IMR-90 (cell line): ENCODE measurements at regions not wholly inside any gene's neighbourhood (a gene's known extent, or its start where the extent isn't known, plus 50 kb on each side); places are given as distances from the start of the nearest gene placed in this dataset.

Source experiments
- ATAC-seq: fragments of 200-7000 bp; cut with Tn5 transposase; 2 replicates; pipeline ENCODE4 v1.9.1; 2020; ENCODE audit warnings: low read depth, mild to moderate bottlenecking, moderate library complexity
- BruUV-seq: library from RNA; stranded (reverse); fragments of 400-500 nt; replicated peaks from 2 replicates; lab custom pipeline; 2021; lab: Mats Ljungman, UMichigan
- CTCF ChIA-PET: fragments of 300-600 bp; formaldehyde crosslinking; extraction: SDS; loops from one replicate; lab custom pipeline; 2021; ENCODE audit warnings: antibody characterized with exemption; lab: Yijun Ruan, JAX
- POLR2A ChIA-PET: fragments of 300-600 bp; sonication (Branson Sonifier 250); formaldehyde crosslinking; loops from one replicate; lab custom pipeline; 2022; ENCODE audit warnings: antibody characterized with exemption; ENCODE audit not compliant: unreplicated experiment; lab: Charles Lee
- DNase-seq: peaks from one replicate; pipeline ENCODE4 v3.0.0; 2013
- H2AFZ ChIP-seq: replicated peaks from 2 replicates; pipeline ENCODE3; 2013; ENCODE audit warnings: low read length, mild to moderate bottlenecking; ENCODE audit not compliant: poor library complexity
- H2AK5ac ChIP-seq: 2 replicates; pipeline ENCODE4 v1.6.1; 2013; ENCODE audit warnings: low read depth, low read length, inconsistent platforms
- H2AK9ac ChIP-seq: replicated peaks from 2 replicates; pipeline ENCODE3; 2013; ENCODE audit warnings: mild to moderate bottlenecking, low read depth, low read length, moderate library complexity; ENCODE audit not compliant: poor library complexity
- H2BK120ac ChIP-seq: 2 replicates; pipeline ENCODE4 v1.6.1; 2013; ENCODE audit warnings: low read depth, low read length, inconsistent platforms
- H2BK15ac ChIP-seq: 3 replicates; pipeline ENCODE4 v1.6.1; 2013; ENCODE audit warnings: low read depth, low read length, inconsistent platforms
- H2BK20ac ChIP-seq: 2 replicates; pipeline ENCODE4 v1.6.1; 2013; ENCODE audit warnings: low read depth, mild to moderate bottlenecking, inconsistent platforms, low read length, moderate library complexity
- H2BK5ac ChIP-seq: 2 replicates; pipeline ENCODE4 v1.6.1; 2013; ENCODE audit warnings: mild to moderate bottlenecking, low read depth, low read length, inconsistent platforms; ENCODE audit not compliant: poor library complexity, severe bottlenecking
- H3K14ac ChIP-seq: replicated peaks from 2 replicates; pipeline ENCODE4 v1.6.1; 2013; ENCODE audit warnings: low read depth, low read length, inconsistent platforms
- H3K18ac ChIP-seq: 2 replicates; pipeline ENCODE4 v1.6.1; 2013; ENCODE audit warnings: low read depth, low read length, control low read depth
- H3K23ac ChIP-seq: 2 replicates; pipeline ENCODE4 v1.6.1; 2013; ENCODE audit warnings: low read depth, low read length, inconsistent platforms
- H3K27ac ChIP-seq: 2 replicates; pipeline ENCODE4 v1.5.1; 2013; ENCODE audit warnings: mild to moderate bottlenecking, control low read depth, low read length; ENCODE audit not compliant: insufficient read depth
- H3K27me3 ChIP-seq: 2 replicates; pipeline ENCODE4 v1.6.1; 2013; ENCODE audit warnings: low read length; ENCODE audit not compliant: control insufficient read depth, insufficient read depth
- H3K36me3 ChIP-seq: 2 replicates; pipeline ENCODE4 v1.6.1; 2013; ENCODE audit warnings: low read length, mixed read lengths; ENCODE audit not compliant: control insufficient read depth, insufficient read depth
- H3K4ac ChIP-seq: 2 replicates; pipeline ENCODE4 v1.6.1; 2013; ENCODE audit warnings: low read depth, low read length, inconsistent platforms
- H3K4me1 ChIP-seq: 2 replicates; pipeline ENCODE4 v1.6.1; 2013; ENCODE audit warnings: low read length, mixed read lengths; ENCODE audit not compliant: control insufficient read depth, insufficient read depth
- H3K4me2 ChIP-seq: 2 replicates; pipeline ENCODE4 v1.6.1; 2013; ENCODE audit warnings: low read depth, mild to moderate bottlenecking, control low read depth, low read length, moderate library complexity
- H3K4me3 ChIP-seq: 2 replicates; pipeline ENCODE4 v1.5.1; 2013; ENCODE audit warnings: low read depth, mild to moderate bottlenecking, control low read depth, low read length, moderate library complexity; ENCODE audit not compliant: insufficient read depth
- H3K56ac ChIP-seq: 2 replicates; pipeline ENCODE4 v1.6.1; 2013; ENCODE audit warnings: low read length, inconsistent platforms; ENCODE audit not compliant: insufficient read depth; ENCODE audit errors: extremely low read depth
- H3K79me1 ChIP-seq, 2 experiments: 2 replicates each; pipeline ENCODE4 v1.6.1; 2013; ENCODE audit warnings: low read length in 2 of 2, inconsistent platforms in 1 of 2, low read depth in 1 of 2
- H3K9ac ChIP-seq: 2 replicates; pipeline ENCODE4 v1.6.1; 2013; ENCODE audit warnings: low read depth, low read length, control low read depth
- H3K9me1 ChIP-seq: 2 replicates; pipeline ENCODE4 v1.6.1; 2013; ENCODE audit warnings: low read length, inconsistent platforms; ENCODE audit not compliant: insufficient read depth
- H3K9me3 ChIP-seq: 2 replicates; pipeline ENCODE4 v1.6.1; 2013; ENCODE audit warnings: low read length; ENCODE audit not compliant: control insufficient read depth, insufficient read depth
- H4K20me1 ChIP-seq: 2 replicates; pipeline ENCODE4 v1.6.1; 2013; ENCODE audit warnings: low read length, inconsistent platforms; ENCODE audit not compliant: insufficient read depth
- H4K5ac ChIP-seq: 2 replicates; pipeline ENCODE4 v1.6.1; 2013; ENCODE audit warnings: mild to moderate bottlenecking, low read depth, low read length, control low read depth
- H4K8ac ChIP-seq, 2 experiments: 2 replicates each; pipeline ENCODE4 v1.6.1; 2013; ENCODE audit warnings: low read depth in 2 of 2, low read length in 2 of 2, control low read depth in 1 of 2, inconsistent platforms in 1 of 2
- H4K91ac ChIP-seq: 2 replicates; pipeline ENCODE4 v1.6.1; 2013; ENCODE audit warnings: low read depth, low read length, inconsistent platforms; ENCODE audit not compliant: insufficient read depth
- BHLHE40 ChIP-seq: fragments of 150-350 bp; IDR thresholded peaks from 2 replicates; pipeline ENCODE4 v1.6.1; 2016; ENCODE audit warnings: mild to moderate bottlenecking, low read depth, low read length
- CEBPB ChIP-seq: IDR thresholded peaks from 2 replicates; pipeline ENCODE4 v1.6.1; 2012; ENCODE audit warnings: low read depth, low read length, improper control_type of control experiment
- CTCF ChIP-seq: conservative IDR thresholded peaks from 2 replicates; pipeline ENCODE4 v1.5.1; 2012; ENCODE audit warnings: mild to moderate bottlenecking, low read depth, low read length, improper control_type of control experiment
- MAZ ChIP-seq: IDR thresholded peaks from 2 replicates; pipeline ENCODE4 v1.6.1; 2012; ENCODE audit warnings: low read depth, mild to moderate bottlenecking, low read length, improper control_type of control experiment, moderate library complexity, borderline replicate concordance
- NFE2L2 ChIP-seq: fragments of 150-350 bp; IDR thresholded peaks from 2 replicates; pipeline ENCODE4 v1.6.1; 2016; ENCODE audit warnings: low read depth, mild to moderate bottlenecking, low read length
- RCOR1 ChIP-seq: IDR thresholded peaks from 2 replicates; pipeline ENCODE4 v1.6.1; 2012; ENCODE audit warnings: mild to moderate bottlenecking, low read length, improper control_type of control experiment; ENCODE audit not compliant: insufficient replicate concordance
- RFX5 ChIP-seq: IDR thresholded peaks from 2 replicates; pipeline ENCODE4 v1.8.0; 2012; ENCODE audit warnings: low read depth, mild to moderate bottlenecking, low read length, moderate library complexity
- USF2 ChIP-seq: fragments of 150-350 bp; IDR thresholded peaks from 2 replicates; pipeline ENCODE4 v1.6.1; 2017; ENCODE audit warnings: mild to moderate bottlenecking, antibody characterized with exemption, low read length, low read depth
- WGBS, 2 experiments: methylation state at CpG; one replicate each; pipeline versions ENCODE4 v1.1.5 to v1.1.7; 2013; ENCODE audit warnings: missing lambda C conversion rate in 2 of 2; ENCODE audit not compliant: insufficient read length in 1 of 2; ENCODE audit errors: extremely low coverage in 2 of 2; 5-methylcytosine and 5-hydroxymethylcytosine counted together
- dilution Hi-C: fragments of 300-500 bp; cut with HindIII; formaldehyde crosslinking; loops from one replicate; pipeline ENCODE4 v1.14.3; 2018; ENCODE audit warnings: low sequenced_read_pairs; ENCODE audit not compliant: unreplicated experiment
- in situ Hi-C: fragments of 300-500 bp; cut with MboI; formaldehyde crosslinking; loops from 3 replicates; pipeline ENCODE4 v1.14.3; 2019; ENCODE audit warnings: low sequenced_read_pairs, inconsistent platforms, mixed read lengths
- intact Hi-C: fragments of 100-400 bp; cut with micrococcal nuclease; formaldehyde crosslinking; loops from 2 replicates; pipeline ENCODE4 v1.10.0; 2022

GRCh38 chr10:131568866-131569265, 257.3 kb upstream of the TCERG1L start:
- no peak for TF ChIP-seq CEBPB
- no peak for TF ChIP-seq MAZ
- no peak for TF ChIP-seq NFE2L2
- no peak for TF ChIP-seq RCOR1
- TF ChIP-seq RFX5, result no peak
- TF ChIP-seq CTCF, result no peak
- TF ChIP-seq BHLHE40, result no peak
- no peak for TF ChIP-seq USF2
- no peak overlapping the region for H4K8ac ChIP-seq
- H3K36me3 ChIP-seq, result no peaks in the 10 kb centered on the region
- no peak overlapping the region for H4K5ac ChIP-seq
- no peak overlapping the region for H3K18ac ChIP-seq
- H2BK20ac ChIP-seq, result no peak overlapping the region
- CTCF ChIA-PET, result no interaction called here
- 0% methylated on average over 1 of the region's 7 CpGs; no CpG with 5 or more reads in 1 of the 2 experiments for WGBS, 2 experiments
- no peak overlapping the region for H3K23ac ChIP-seq
- in situ Hi-C loops (no loop called here), intact Hi-C loops (no loop called here), dilution Hi-C loops (no loop called here)
- no peak overlapping the region for H2BK5ac ChIP-seq
- H3K79me1 ChIP-seq, result no peaks in the 10 kb centered on the region
- no peak overlapping the region for H3K9ac ChIP-seq
- no peak overlapping the region for H3K56ac ChIP-seq
- no peak overlapping the region for H2BK120ac ChIP-seq
- POLR2A ChIA-PET, result no interaction called here
- no peak overlapping the region for H2AK5ac ChIP-seq
- H4K91ac ChIP-seq, result no peak overlapping the region
- no peak overlapping the region for H2AFZ ChIP-seq
- H3K27ac ChIP-seq, result no peak overlapping the region
- H2BK15ac ChIP-seq, result no peak overlapping the region
- no peak overlapping the region for H3K14ac ChIP-seq
- H3K9me1 ChIP-seq, result no peaks in the 10 kb centered on the region
- H3K4ac ChIP-seq, result no peak overlapping the region
- H3K4me2 ChIP-seq, result no peak overlapping the region
- H4K20me1 ChIP-seq, result no peaks in the 10 kb centered on the region
- DNase-seq (no peak), ATAC-seq (no peak)
- peaks cover 50% of the 10 kb centered on the region for H3K9me3 ChIP-seq
- no peak overlapping the region for H3K4me3 ChIP-seq
- no peaks in the 10 kb centered on the region for H3K4me1 ChIP-seq
- H3K27me3 ChIP-seq, result no peaks in the 10 kb centered on the region
- H2AK9ac ChIP-seq, result no peak overlapping the region
- no TSS peak for BruUV-seq
